ENCODE measurements at regions not wholly inside any gene's neighbourhood (a gene's known extent, or its start where the extent isn't known, plus 50 kb on each side); places are given as distances from the start of the nearest gene placed in this dataset.

DNA sequence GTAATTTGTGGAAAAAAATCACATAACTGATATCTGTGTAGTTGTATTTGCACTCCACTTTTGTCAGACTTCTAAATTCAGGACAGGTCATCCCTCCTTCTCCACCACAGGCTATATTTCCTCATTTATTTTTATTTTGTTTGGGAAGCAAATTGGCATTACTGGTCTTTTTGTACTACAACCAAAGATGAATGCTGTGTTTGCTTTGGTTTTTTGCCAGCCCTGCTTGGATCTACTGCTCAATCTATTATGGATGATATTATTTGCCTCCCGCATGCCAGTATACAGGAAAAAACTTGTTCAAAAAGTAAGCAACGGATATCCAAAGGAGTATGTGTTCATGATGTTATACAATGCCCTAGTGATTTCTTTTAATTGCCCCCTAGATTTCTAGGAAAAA, 948.8 kb downstream of the TRHDE start (continued):
- TF ChIP-seq, protein P1, sequence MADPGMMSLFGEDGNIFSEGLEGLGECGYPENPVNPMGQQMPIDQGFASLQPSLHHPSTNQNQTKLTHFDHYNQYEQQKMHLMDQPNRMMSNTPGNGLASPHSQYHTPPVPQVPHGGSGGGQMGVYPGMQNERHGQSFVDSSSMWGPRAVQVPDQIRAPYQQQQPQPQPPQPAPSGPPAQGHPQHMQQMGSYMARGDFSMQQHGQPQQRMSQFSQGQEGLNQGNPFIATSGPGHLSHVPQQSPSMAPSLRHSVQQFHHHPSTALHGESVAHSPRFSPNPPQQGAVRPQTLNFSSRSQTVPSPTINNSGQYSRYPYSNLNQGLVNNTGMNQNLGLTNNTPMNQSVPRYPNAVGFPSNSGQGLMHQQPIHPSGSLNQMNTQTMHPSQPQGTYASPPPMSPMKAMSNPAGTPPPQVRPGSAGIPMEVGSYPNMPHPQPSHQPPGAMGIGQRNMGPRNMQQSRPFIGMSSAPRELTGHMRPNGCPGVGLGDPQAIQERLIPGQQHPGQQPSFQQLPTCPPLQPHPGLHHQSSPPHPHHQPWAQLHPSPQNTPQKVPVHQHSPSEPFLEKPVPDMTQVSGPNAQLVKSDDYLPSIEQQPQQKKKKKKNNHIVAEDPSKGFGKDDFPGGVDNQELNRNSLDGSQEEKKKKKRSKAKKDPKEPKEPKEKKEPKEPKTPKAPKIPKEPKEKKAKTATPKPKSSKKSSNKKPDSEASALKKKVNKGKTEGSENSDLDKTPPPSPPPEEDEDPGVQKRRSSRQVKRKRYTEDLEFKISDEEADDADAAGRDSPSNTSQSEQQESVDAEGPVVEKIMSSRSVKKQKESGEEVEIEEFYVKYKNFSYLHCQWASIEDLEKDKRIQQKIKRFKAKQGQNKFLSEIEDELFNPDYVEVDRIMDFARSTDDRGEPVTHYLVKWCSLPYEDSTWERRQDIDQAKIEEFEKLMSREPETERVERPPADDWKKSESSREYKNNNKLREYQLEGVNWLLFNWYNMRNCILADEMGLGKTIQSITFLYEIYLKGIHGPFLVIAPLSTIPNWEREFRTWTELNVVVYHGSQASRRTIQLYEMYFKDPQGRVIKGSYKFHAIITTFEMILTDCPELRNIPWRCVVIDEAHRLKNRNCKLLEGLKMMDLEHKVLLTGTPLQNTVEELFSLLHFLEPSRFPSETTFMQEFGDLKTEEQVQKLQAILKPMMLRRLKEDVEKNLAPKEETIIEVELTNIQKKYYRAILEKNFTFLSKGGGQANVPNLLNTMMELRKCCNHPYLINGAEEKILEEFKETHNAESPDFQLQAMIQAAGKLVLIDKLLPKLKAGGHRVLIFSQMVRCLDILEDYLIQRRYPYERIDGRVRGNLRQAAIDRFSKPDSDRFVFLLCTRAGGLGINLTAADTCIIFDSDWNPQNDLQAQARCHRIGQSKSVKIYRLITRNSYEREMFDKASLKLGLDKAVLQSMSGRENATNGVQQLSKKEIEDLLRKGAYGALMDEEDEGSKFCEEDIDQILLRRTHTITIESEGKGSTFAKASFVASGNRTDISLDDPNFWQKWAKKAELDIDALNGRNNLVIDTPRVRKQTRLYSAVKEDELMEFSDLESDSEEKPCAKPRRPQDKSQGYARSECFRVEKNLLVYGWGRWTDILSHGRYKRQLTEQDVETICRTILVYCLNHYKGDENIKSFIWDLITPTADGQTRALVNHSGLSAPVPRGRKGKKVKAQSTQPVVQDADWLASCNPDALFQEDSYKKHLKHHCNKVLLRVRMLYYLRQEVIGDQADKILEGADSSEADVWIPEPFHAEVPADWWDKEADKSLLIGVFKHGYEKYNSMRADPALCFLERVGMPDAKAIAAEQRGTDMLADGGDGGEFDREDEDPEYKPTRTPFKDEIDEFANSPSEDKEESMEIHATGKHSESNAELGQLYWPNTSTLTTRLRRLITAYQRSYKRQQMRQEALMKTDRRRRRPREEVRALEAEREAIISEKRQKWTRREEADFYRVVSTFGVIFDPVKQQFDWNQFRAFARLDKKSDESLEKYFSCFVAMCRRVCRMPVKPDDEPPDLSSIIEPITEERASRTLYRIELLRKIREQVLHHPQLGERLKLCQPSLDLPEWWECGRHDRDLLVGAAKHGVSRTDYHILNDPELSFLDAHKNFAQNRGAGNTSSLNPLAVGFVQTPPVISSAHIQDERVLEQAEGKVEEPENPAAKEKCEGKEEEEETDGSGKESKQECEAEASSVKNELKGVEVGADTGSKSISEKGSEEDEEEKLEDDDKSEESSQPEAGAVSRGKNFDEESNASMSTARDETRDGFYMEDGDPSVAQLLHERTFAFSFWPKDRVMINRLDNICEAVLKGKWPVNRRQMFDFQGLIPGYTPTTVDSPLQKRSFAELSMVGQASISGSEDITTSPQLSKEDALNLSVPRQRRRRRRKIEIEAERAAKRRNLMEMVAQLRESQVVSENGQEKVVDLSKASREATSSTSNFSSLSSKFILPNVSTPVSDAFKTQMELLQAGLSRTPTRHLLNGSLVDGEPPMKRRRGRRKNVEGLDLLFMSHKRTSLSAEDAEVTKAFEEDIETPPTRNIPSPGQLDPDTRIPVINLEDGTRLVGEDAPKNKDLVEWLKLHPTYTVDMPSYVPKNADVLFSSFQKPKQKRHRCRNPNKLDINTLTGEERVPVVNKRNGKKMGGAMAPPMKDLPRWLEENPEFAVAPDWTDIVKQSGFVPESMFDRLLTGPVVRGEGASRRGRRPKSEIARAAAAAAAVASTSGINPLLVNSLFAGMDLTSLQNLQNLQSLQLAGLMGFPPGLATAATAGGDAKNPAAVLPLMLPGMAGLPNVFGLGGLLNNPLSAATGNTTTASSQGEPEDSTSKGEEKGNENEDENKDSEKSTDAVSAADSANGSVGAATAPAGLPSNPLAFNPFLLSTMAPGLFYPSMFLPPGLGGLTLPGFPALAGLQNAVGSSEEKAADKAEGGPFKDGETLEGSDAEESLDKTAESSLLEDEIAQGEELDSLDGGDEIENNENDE (IDR thresholded peaks at IDR 0.05; ENCODE audit: insufficient replicate concordance, low read length) = no peak
- no peak for TF ChIP-seq KDM4A (IDR thresholded peaks at IDR 0.05; ENCODE audit: low read depth, low read length, severe bottlenecking)

Data from H1 (cell line).